HEK293T (cell line): ENCODE measurements at regions not wholly inside any gene's neighbourhood (a gene's known extent, or its start where the extent isn't known, plus 50 kb on each side); places are given as distances from the start of the nearest gene placed in this dataset.

Source experiments
- CTCF ChIA-PET: fragments of 350-600 bp; formaldehyde crosslinking; extraction: SDS; loops from one replicate; lab custom pipeline; 2021; ENCODE audit warnings: antibody characterized with exemption, inconsistent platforms; lab: Yijun Ruan, JAX
- POLR2A ChIA-PET: fragments of 350-600 bp; formaldehyde crosslinking; extraction: SDS; loops from one replicate; lab custom pipeline; 2020; ENCODE audit warnings: antibody characterized with exemption, inconsistent platforms; lab: Yijun Ruan, JAX
- DNase-seq: peaks from one replicate; pipeline ENCODE4 v3.0.0; 2012; ENCODE audit warnings: mixed read lengths; ENCODE audit errors: extremely low spot score
- ARNT ChIP-seq: fragments of 450-650 bp; IDR thresholded peaks from 2 replicates; pipeline ENCODE4 v1.6.1; 2017; ENCODE audit warnings: mild to moderate bottlenecking
- BHLHE40 ChIP-seq: fragments of 450-650 bp; IDR thresholded peaks from 2 replicates; pipeline ENCODE4 v1.6.1; 2016; ENCODE audit warnings: mild to moderate bottlenecking, moderate library complexity, borderline replicate concordance
- CTBP1 ChIP-seq: fragments of 450-650 bp; IDR thresholded peaks from 2 replicates; pipeline ENCODE4 v1.6.1; 2016; ENCODE audit warnings: borderline replicate concordance
- ELF4 ChIP-seq: fragments of 450-650 bp; IDR thresholded peaks from 2 replicates; pipeline ENCODE4 v1.6.1; 2017; ENCODE audit warnings: antibody characterized with exemption
- FOXA1 ChIP-seq: fragments of 450-650 bp; IDR thresholded peaks from 2 replicates; pipeline ENCODE4 v1.6.1; 2016; ENCODE audit warnings: mild to moderate bottlenecking
- FOXK2 ChIP-seq: fragments of 450-650 bp; IDR thresholded peaks from 2 replicates; pipeline ENCODE4 v1.6.1; 2016; ENCODE audit warnings: mild to moderate bottlenecking
- FOXM1 ChIP-seq: fragments of 450-650 bp; IDR thresholded peaks from 2 replicates; pipeline ENCODE4 v1.6.1; 2017; ENCODE audit warnings: mild to moderate bottlenecking, borderline replicate concordance
- HDGF ChIP-seq: fragments of 450-650 bp; IDR thresholded peaks from 2 replicates; pipeline ENCODE4 v1.6.1; 2017; ENCODE audit warnings: antibody characterized with exemption, borderline replicate concordance
- L3MBTL2 ChIP-seq: fragments of 450-650 bp; conservative IDR thresholded peaks from 2 replicates; pipeline ENCODE4 v1.6.1; 2016; ENCODE audit warnings: mild to moderate bottlenecking
- LEF1 ChIP-seq: fragments of 450-650 bp; IDR thresholded peaks from 2 replicates; pipeline ENCODE4 v1.6.1; 2017; ENCODE audit warnings: mild to moderate bottlenecking, borderline replicate concordance
- NFRKB ChIP-seq: fragments of 450-650 bp; IDR thresholded peaks from 2 replicates; pipeline ENCODE4 v1.6.1; 2016; ENCODE audit warnings: mild to moderate bottlenecking, moderate library complexity
- PKNOX1 ChIP-seq: fragments of 450-650 bp; IDR thresholded peaks from 2 replicates; pipeline ENCODE4 v1.6.1; 2016
- SP1 ChIP-seq: fragments of 450-650 bp; IDR thresholded peaks from 2 replicates; pipeline ENCODE4 v1.6.1; 2017
- SUZ12 ChIP-seq: fragments of 450-650 bp; IDR thresholded peaks from 2 replicates; pipeline ENCODE4 v1.6.1; 2016; ENCODE audit warnings: mild to moderate bottlenecking
- TARDBP ChIP-seq: fragments of 450-650 bp; IDR thresholded peaks from 2 replicates; pipeline ENCODE4 v1.6.1; 2016
- ZNF384 ChIP-seq: fragments of 450-650 bp; IDR thresholded peaks from 2 replicates; pipeline ENCODE4 v1.6.1; 2016

GRCh38 chr1:199113265-199113869 lies 474.5 kb downstream of the PTPRC start:
- CTCF ChIA-PET, result interaction anchor here (0.6 to 1.7 kb wide), 14 partner anchors 10 to 354 kb away, joined by 3 to 4 read pairs (median 3); no protein-coding TSS in a partner anchor
- TF ChIP-seq FOXA1, result no peak
- TF ChIP-seq PKNOX1, result no peak
- no peak for TF ChIP-seq ARNT
- no peak for TF ChIP-seq ZNF384
- TF ChIP-seq TARDBP, result no peak
- no peak for TF ChIP-seq LEF1
- TF ChIP-seq BHLHE40, result no peak
- TF ChIP-seq FOXM1, result no peak
- TF ChIP-seq SP1, result no peak
- TF ChIP-seq L3MBTL2, result no peak
- TF ChIP-seq SUZ12, result no peak
- POLR2A ChIA-PET, result no interaction called here
- DNase-seq, result peak; percentile 63

- ChIA-PET POLR2A (no interaction called here), CTCF (no interaction called here)
- no peak for TF ChIP-seq SP1
- TF ChIP-seq LEF1, result no peak
- TF ChIP-seq FOXA1, result no peak
- TF ChIP-seq HDGF, result no peak
- no peak for TF ChIP-seq PKNOX1
These were observed 477.6 kb downstream of the PTPRC start for GRCh38 chr1:199116488-199116887.

GRCh38 chr1:199121047-199121446 lies 482.2 kb downstream of the PTPRC start:
- ChIA-PET POLR2A (no interaction called here), CTCF (no interaction called here)
- no peak for TF ChIP-seq NFRKB
- TF ChIP-seq FOXM1, result no peak
- TF ChIP-seq L3MBTL2, result no peak
- no peak for TF ChIP-seq SP1
- no peak for TF ChIP-seq HDGF
- TF ChIP-seq FOXA1, result no peak
- no peak for TF ChIP-seq SUZ12
- no peak for TF ChIP-seq PKNOX1
- no peak for TF ChIP-seq BHLHE40
- no peak for TF ChIP-seq ZNF384
- no peak for TF ChIP-seq ELF4
- no peak for TF ChIP-seq ARNT
- DNase-seq, result no peak

More at GRCh38 chr1:199116488-199116887, 477.6 kb downstream of the PTPRC start:
- DNase-seq, result no peak

GRCh38 chr1:199122085-199122484 lies 483.2 kb downstream of the PTPRC start:
- ChIA-PET CTCF (no interaction called here), POLR2A (no interaction called here)
- no peak for DNase-seq
- no peak for TF ChIP-seq FOXA1
- no peak for TF ChIP-seq ARNT
- TF ChIP-seq FOXK2, result no peak
- TF ChIP-seq L3MBTL2, result no peak
- TF ChIP-seq BHLHE40, result no peak
- no peak for TF ChIP-seq FOXM1
- TF ChIP-seq HDGF, result no peak
- TF ChIP-seq CTBP1, result no peak
- TF ChIP-seq PKNOX1, result no peak
- TF ChIP-seq SP1, result no peak
- TF ChIP-seq SUZ12, result no peak
- no peak for TF ChIP-seq NFRKB
- no peak for TF ChIP-seq ELF4
- no peak for TF ChIP-seq LEF1
- no peak for TF ChIP-seq ZNF384
- no peak for TF ChIP-seq TARDBP

GRCh38 chr1:199122532-199123311 lies 483.9 kb downstream of the PTPRC start:
- DNase-seq, result no peak
- ChIA-PET CTCF (interaction anchor here (0.7 kb wide), 1 partner anchor 9 kb away, joined by 3 read pairs; no protein-coding TSS in a partner anchor), POLR2A (no interaction called here)
- TF ChIP-seq FOXM1, result no peak
- no peak for TF ChIP-seq CTBP1
- no peak for TF ChIP-seq FOXA1
- no peak for TF ChIP-seq TARDBP
- TF ChIP-seq SP1, result no peak
- TF ChIP-seq BHLHE40, result no peak
- no peak for TF ChIP-seq ZNF384
- TF ChIP-seq FOXK2, result no peak
- TF ChIP-seq NFRKB, result no peak

GRCh38 chr1:199123615-199124014 lies 484.8 kb downstream of the PTPRC start:
- POLR2A ChIA-PET, result no interaction called here
- CTCF ChIA-PET, result interaction anchor here (0.7 kb wide), 1 partner anchor 10 kb away, joined by 4 read pairs; no protein-coding TSS in a partner anchor
- no peak for TF ChIP-seq BHLHE40
- no peak for TF ChIP-seq FOXK2
- no peak for TF ChIP-seq FOXA1
- TF ChIP-seq PKNOX1, result no peak
- no peak for TF ChIP-seq SUZ12
- no peak for TF ChIP-seq ZNF384
- no peak for TF ChIP-seq LEF1
- DNase-seq, result no peak
